Neural progenitor cell (in vitro differentiated cells): ENCODE measurements at regions not wholly inside any gene's neighbourhood (a gene's known extent, or its start where the extent isn't known, plus 50 kb on each side); places are given as distances from the start of the nearest gene placed in this dataset.

Experiments used
- DNase-seq: peaks from one replicate; pipeline ENCODE4 v3.0.0-alpha.2; 2016; ENCODE audit warnings: low spot score
- H2AFZ ChIP-seq: fragments of 200-600 bp; sonication (generic); replicated peaks from 2 replicates; pipeline ENCODE4 v1.6.1; 2016; ENCODE audit warnings: antibody characterized with exemption
- H3F3A ChIP-seq: fragments of 200-600 bp; sonication (generic); 2 replicates; pipeline ENCODE4 v1.6.1; 2016; ENCODE audit warnings: antibody characterized with exemption, low read depth
- H3K27ac ChIP-seq: fragments of 200-600 bp; sonication (generic); 2 replicates; pipeline ENCODE4 v1.5.1; 2016; ENCODE audit warnings: mild to moderate bottlenecking
- H3K27me3 ChIP-seq: fragments of 200-600 bp; sonication (generic); 2 replicates; pipeline ENCODE4 v1.6.1; 2016; ENCODE audit warnings: mild to moderate bottlenecking, moderate library complexity
- H3K36me3 ChIP-seq: fragments of 200-600 bp; sonication (generic); 2 replicates; pipeline ENCODE4 v1.5.1; 2016
- H3K4me1 ChIP-seq: fragments of 200-600 bp; sonication (generic); 2 replicates; pipeline ENCODE4 v1.6.1; 2016; ENCODE audit warnings: mixed run types
- H3K4me2 ChIP-seq: fragments of 200-600 bp; sonication (generic); 2 replicates; pipeline ENCODE4 v1.6.1; 2016
- H3K4me3 ChIP-seq: fragments of 200-600 bp; sonication (generic); 2 replicates; pipeline ENCODE4 v1.5.1; 2016
- H3K79me2 ChIP-seq: fragments of 200-600 bp; sonication (generic); 2 replicates; pipeline ENCODE4 v1.6.1; 2016; ENCODE audit warnings: low read depth
- H3K9ac ChIP-seq: fragments of 200-600 bp; sonication (generic); 2 replicates; pipeline ENCODE4 v1.6.1; 2016
- H3K9me3 ChIP-seq: fragments of 200-600 bp; sonication (generic); 2 replicates; pipeline ENCODE4 v1.5.1; 2016; ENCODE audit warnings: low read depth
- H4K20me1 ChIP-seq: fragments of 200-600 bp; sonication (generic); 2 replicates; pipeline ENCODE4 v1.6.1; 2016; ENCODE audit warnings: low read depth
- H3K27ac Mint-ChIP-seq: 3 replicates; pipeline ENCODE4 v1.8.0; 2021; ENCODE audit warnings: mixed read lengths
- H3K27me3 Mint-ChIP-seq: 2 replicates; pipeline ENCODE4 v1.8.0; 2022; ENCODE audit warnings: low read depth, mild to moderate bottlenecking, inconsistent platforms, moderate library complexity, mixed read lengths; ENCODE audit not compliant: insufficient read depth
- H3K36me3 Mint-ChIP-seq: 3 replicates; pipeline ENCODE4 v1.8.0; 2021; ENCODE audit warnings: mixed read lengths
- H3K4me1 Mint-ChIP-seq: 3 replicates; pipeline ENCODE4 v1.8.0; 2021; ENCODE audit warnings: mixed read lengths
- H3K4me3 Mint-ChIP-seq: 3 replicates; pipeline ENCODE4 v1.8.0; 2021; ENCODE audit warnings: mild to moderate bottlenecking, moderate library complexity, mixed read lengths
- H3K9me3 Mint-ChIP-seq: 3 replicates; pipeline ENCODE4 v1.8.0; 2020; ENCODE audit warnings: mixed read lengths
- EZH2 ChIP-seq: fragments of 200-600 bp; sonication (generic); IDR thresholded peaks from 2 replicates; pipeline ENCODE4 v1.6.1; 2017; ENCODE audit warnings: antibody characterized with exemption, mild to moderate bottlenecking, moderate library complexity
- EZH2phosphoT487 ChIP-seq: fragments of 200-600 bp; sonication (generic); IDR thresholded peaks from 2 replicates; pipeline ENCODE4 v1.6.1; 2017; ENCODE audit warnings: antibody characterized with exemption
- TF ChIP-seq, protein P1 (sequence below): fragments of 200-600 bp; sonication (generic); IDR thresholded peaks from 2 replicates; pipeline ENCODE4 v1.5.1; 2017; ENCODE audit warnings: antibody characterized with exemption, mild to moderate bottlenecking

DNA sequence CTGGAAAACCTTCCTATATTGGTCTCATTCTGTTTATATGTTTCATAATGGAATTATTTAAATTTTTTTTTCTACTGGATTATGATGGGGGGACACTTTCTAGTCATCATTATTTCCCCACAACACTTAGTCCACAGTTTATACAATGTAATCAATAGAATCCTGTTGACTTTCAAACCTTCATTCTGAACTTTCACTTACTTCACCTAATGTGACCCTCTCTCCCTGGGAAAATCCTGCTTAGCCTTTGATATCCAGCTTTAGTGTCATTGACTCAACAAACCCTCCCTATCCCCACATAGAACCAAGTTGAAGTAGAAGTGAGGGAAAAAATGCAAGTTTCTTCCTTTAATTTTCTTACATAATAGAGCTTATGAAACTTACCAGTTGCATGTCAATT, 666.0 kb downstream of the MECOM start:
- Histone ChIP-seq H3K79me2 (no peaks in the 10 kb centered on the region), H3K4me3 (no peak overlapping the region), H3K4me1 (peaks cover 11% of the 10 kb centered on the region), H3F3A (peaks cover under 1% of the 10 kb centered on the region), H3K27ac (no peak overlapping the region), H3K9me3 (no peaks in the 10 kb centered on the region), H3K27me3 (no peaks in the 10 kb centered on the region), H3K36me3 (no peaks in the 10 kb centered on the region), H2AFZ (no peak overlapping the region), H4K20me1 (no peaks in the 10 kb centered on the region), H3K4me2 (no peak overlapping the region), H3K9ac (no peak overlapping the region)
- Mint-ChIP-seq H3K36me3 (no peaks in the 10 kb centered on the region), H3K9me3 (no peaks in the 10 kb centered on the region), H3K4me1 (no peaks in the 10 kb centered on the region), H3K27ac (no peak overlapping the region), H3K4me3 (no peak overlapping the region), H3K27me3 (no peaks in the 10 kb centered on the region)
- no peak for DNase-seq
- TF ChIP-seq, protein P1, sequence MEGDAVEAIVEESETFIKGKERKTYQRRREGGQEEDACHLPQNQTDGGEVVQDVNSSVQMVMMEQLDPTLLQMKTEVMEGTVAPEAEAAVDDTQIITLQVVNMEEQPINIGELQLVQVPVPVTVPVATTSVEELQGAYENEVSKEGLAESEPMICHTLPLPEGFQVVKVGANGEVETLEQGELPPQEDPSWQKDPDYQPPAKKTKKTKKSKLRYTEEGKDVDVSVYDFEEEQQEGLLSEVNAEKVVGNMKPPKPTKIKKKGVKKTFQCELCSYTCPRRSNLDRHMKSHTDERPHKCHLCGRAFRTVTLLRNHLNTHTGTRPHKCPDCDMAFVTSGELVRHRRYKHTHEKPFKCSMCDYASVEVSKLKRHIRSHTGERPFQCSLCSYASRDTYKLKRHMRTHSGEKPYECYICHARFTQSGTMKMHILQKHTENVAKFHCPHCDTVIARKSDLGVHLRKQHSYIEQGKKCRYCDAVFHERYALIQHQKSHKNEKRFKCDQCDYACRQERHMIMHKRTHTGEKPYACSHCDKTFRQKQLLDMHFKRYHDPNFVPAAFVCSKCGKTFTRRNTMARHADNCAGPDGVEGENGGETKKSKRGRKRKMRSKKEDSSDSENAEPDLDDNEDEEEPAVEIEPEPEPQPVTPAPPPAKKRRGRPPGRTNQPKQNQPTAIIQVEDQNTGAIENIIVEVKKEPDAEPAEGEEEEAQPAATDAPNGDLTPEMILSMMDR: no peak
- no peak for TF ChIP-seq EZH2
- TF ChIP-seq EZH2phosphoT487: no peak

DNA sequence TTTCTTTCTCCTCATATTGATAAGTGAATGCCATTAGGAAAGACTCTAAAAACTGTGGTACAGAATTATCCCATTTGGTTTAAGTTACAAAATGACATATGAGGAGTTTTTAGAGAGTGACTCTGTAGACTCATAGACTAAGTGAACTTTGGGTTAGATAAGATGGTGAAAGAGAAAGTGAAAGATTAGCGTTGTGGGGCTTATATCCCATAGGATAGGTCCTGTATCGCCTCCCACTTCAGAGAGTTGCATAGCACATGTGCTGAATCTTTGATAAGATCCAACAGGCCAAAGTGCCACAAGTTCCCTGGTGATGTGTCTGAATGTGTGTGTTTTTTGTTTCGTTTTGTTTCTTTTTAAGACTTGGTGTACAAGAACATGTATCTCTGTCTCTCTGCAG, 666.9 kb downstream of the MECOM start:
- Histone ChIP-seq H3K4me3 (no peak overlapping the region), H3K4me2 (no peak overlapping the region), H2AFZ (no peak overlapping the region), H3K27me3 (no peaks in the 10 kb centered on the region), H3K4me1 (peaks cover 5% of the 10 kb centered on the region), H3K9ac (no peak overlapping the region), H3K79me2 (no peaks in the 10 kb centered on the region), H3K27ac (no peak overlapping the region), H3K9me3 (no peaks in the 10 kb centered on the region), H4K20me1 (no peaks in the 10 kb centered on the region), H3K36me3 (no peaks in the 10 kb centered on the region), H3F3A (no peaks in the 10 kb centered on the region)
- Mint-ChIP-seq H3K4me3 (no peak overlapping the region), H3K9me3 (no peaks in the 10 kb centered on the region), H3K36me3 (no peaks in the 10 kb centered on the region), H3K27ac (no peak overlapping the region), H3K4me1 (no peaks in the 10 kb centered on the region), H3K27me3 (no peaks in the 10 kb centered on the region)
- no peak for DNase-seq
- no peak for TF ChIP-seq EZH2
- no peak for TF ChIP-seq EZH2phosphoT487
- TF ChIP-seq, protein P1: no peak

DNA sequence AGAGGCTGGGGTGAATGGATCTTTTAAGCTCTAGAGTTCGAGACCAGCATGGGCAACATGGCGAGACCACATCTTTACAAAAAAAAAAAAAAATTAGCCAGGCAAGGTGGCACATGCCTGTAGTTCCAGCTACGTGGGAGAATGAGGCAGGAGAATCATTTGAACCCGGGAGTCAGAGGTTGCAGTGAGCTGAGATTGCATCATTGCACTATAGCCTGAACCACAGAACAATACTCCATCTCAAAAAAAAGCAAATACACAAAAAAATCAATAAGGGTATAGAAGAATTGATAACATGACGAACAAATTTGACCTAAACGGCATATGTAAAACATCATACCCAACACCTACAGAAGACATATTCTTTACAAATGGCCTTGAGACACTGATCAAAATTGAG, 668.4 kb downstream of the MECOM start:
- Histone ChIP-seq H3K4me3 (no peak overlapping the region), H3F3A (no peaks in the 10 kb centered on the region), H3K27ac (no peak overlapping the region), H4K20me1 (no peaks in the 10 kb centered on the region), H2AFZ (no peak overlapping the region), H3K9me3 (no peaks in the 10 kb centered on the region), H3K27me3 (no peaks in the 10 kb centered on the region), H3K79me2 (no peaks in the 10 kb centered on the region), H3K4me2 (no peak overlapping the region), H3K4me1 (peaks cover 5% of the 10 kb centered on the region), H3K9ac (no peak overlapping the region), H3K36me3 (no peaks in the 10 kb centered on the region)
- no peaks in the 10 kb centered on the region for H3K36me3 Mint-ChIP-seq
- TF ChIP-seq, protein P1: no peak
- TF ChIP-seq EZH2 (no peak), EZH2phosphoT487 (no peak)
- no peaks in the 10 kb centered on the region for H3K9me3 Mint-ChIP-seq
- DNase-seq: no peak
- no peak overlapping the region for H3K4me3 Mint-ChIP-seq
- H3K27me3 Mint-ChIP-seq: no peaks in the 10 kb centered on the region
- no peak overlapping the region for H3K27ac Mint-ChIP-seq
- no peaks in the 10 kb centered on the region for H3K4me1 Mint-ChIP-seq

DNA sequence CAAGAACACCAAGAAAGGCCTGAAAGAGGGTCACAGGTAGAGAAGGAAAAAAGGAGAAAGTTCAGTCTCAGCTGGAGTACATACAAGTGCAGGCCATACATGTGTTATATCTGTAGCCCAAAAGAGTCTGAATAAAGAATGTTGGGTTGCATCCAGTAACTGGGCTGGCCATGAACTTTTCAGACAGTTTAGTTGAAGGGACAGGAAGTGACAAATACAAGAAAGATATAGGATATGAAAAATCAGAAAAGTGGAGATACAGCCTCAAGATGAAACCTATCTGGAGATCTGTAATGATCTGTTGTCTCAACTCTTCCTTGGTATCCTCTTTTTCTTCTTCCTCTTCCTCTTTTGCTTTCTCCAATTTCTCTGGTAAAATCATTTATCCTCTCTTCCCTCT, 671.7 kb downstream of the MECOM start:
- no peaks in the 10 kb centered on the region for H3K27me3 Mint-ChIP-seq

More for the DNA sequence above, 671.7 kb downstream of the MECOM start:
- H3K4me3 Mint-ChIP-seq: no peak overlapping the region
- H2AFZ ChIP-seq: no peak overlapping the region
- TF ChIP-seq EZH2phosphoT487: no peak
- TF ChIP-seq, protein P1: no peak
- no peak for TF ChIP-seq EZH2
- no peaks in the 10 kb centered on the region for H3K36me3 Mint-ChIP-seq
- H3F3A ChIP-seq: no peaks in the 10 kb centered on the region
- no peaks in the 10 kb centered on the region for H3K9me3 ChIP-seq
- H3K9me3 Mint-ChIP-seq: no peaks in the 10 kb centered on the region
- no peaks in the 10 kb centered on the region for H3K4me1 ChIP-seq
- no peaks in the 10 kb centered on the region for H3K27me3 ChIP-seq
- DNase-seq: no peak
- H3K27ac ChIP-seq: no peak overlapping the region
- H3K4me2 ChIP-seq: no peak overlapping the region
- H3K4me3 ChIP-seq: no peak overlapping the region
- H3K4me1 Mint-ChIP-seq: no peaks in the 10 kb centered on the region
- no peak overlapping the region for H3K9ac ChIP-seq
- no peaks in the 10 kb centered on the region for H4K20me1 ChIP-seq
- no peaks in the 10 kb centered on the region for H3K36me3 ChIP-seq
- no peaks in the 10 kb centered on the region for H3K79me2 ChIP-seq
- no peak overlapping the region for H3K27ac Mint-ChIP-seq
